Thyroid gland (tissue), 4 donors: ENCODE measurements at regions not wholly inside any gene's neighbourhood (a gene's known extent, or its start where the extent isn't known, plus 50 kb on each side); places are given as distances from the start of the nearest gene placed in this dataset.

Source experiments
- DNase-seq, 2 donors: peaks; one replicate each; pipeline ENCODE4 v3.0.0-alpha.2; 2019
- H3K27ac ChIP-seq, 3 donors: fragments of 200-600 bp; sonication (generic); 1 replicate in 2 of 3; 2 replicates in 1 of 3; pipeline ENCODE4 v1.5.1; 2016 to 2019; ENCODE audit warnings: mild to moderate bottlenecking in 1 of 3, moderate library complexity in 1 of 3
- H3K27me3 ChIP-seq: fragments of 200-600 bp; sonication (generic); one replicate; pipeline ENCODE4 v1.5.1; 2019
- H3K36me3 ChIP-seq, 2 donors: fragments of 200-600 bp; sonication (generic); one replicate each; pipeline ENCODE4 v1.5.1; 2016 to 2019
- H3K4me1 ChIP-seq, 2 donors: fragments of 200-600 bp; sonication (generic); one replicate each; pipeline ENCODE4 v1.5.1; 2017 to 2019
- H3K4me3 ChIP-seq, 3 donors: fragments of 200-600 bp; sonication (generic); replicated peaks in 1 of 3; 1 replicate in 2 of 3; 2 replicates in 1 of 3; pipeline ENCODE4 v1.5.1; 2016; ENCODE audit warnings: mild to moderate bottlenecking in 1 of 3
- H3K9me3 ChIP-seq: fragments of 200-600 bp; sonication (generic); one replicate; pipeline ENCODE4 v1.5.1; 2017
- CTCF ChIP-seq, 6 experiments: fragments of 200-600 bp in 3 of 6; fragments of 450-650 bp in 3 of 6; sonication (generic) in 3 of 6; IDR thresholded peaks; one replicate each; pipeline ENCODE4 v1.5.1; 2016 to 2019; ENCODE audit warnings: antibody characterized with exemption in 6 of 6, mild to moderate bottlenecking in 2 of 6, inconsistent platforms in 1 of 6, moderate library complexity in 1 of 6
- POLR2A ChIP-seq, 2 donors: fragments of 450-650 bp; IDR thresholded peaks; one replicate each; pipeline ENCODE4 v1.6.1; 2017; ENCODE audit warnings: antibody characterized with exemption in 2 of 2, mild to moderate bottlenecking in 2 of 2, moderate library complexity in 1 of 2
- WGBS, 2 donors: methylation state at CpG; one replicate each; pipeline ENCODE4 v1.1.5; 2017; 5-methylcytosine and 5-hydroxymethylcytosine counted together
- intact Hi-C: fragments of 100-400 bp; cut with DNase I; formaldehyde crosslinking; loops from one replicate; pipeline ENCODE4 v1.15.1; 2023

- no peak overlapping the region for H3K4me3 ChIP-seq
- H3K9me3 ChIP-seq: no peaks in the 10 kb centered on the region
- 90 to 98% methylated on average over 3 of the region's 3 CpGs for WGBS, 2 donors
- no peak for DNase-seq
- TF ChIP-seq CTCF (IDR thresholded peaks at IDR 0.05) (no peak), POLR2A (IDR thresholded peaks at IDR 0.05) (no peak)
- no peaks in the 10 kb centered on the region for H3K27me3 ChIP-seq
- no peak overlapping the region for H3K27ac ChIP-seq
- peaks cover 4 to 24% of the 10 kb centered on the region in 2 donors for H3K4me1 ChIP-seq
- intact Hi-C loops: loop anchor here (10.0 kb wide), 1 partner anchor 247 kb away; no protein-coding TSS in a partner anchor
- no peaks in the 10 kb centered on the region for H3K36me3 ChIP-seq
Observed at GRCh38 chr11:19567996-19568395, 144.6 kb upstream of the NAV2 start.

GRCh38 chr11:19566583-19567379 is 145.9 kb upstream of the NAV2 start:
- intact Hi-C loops: loop anchor here (10.0 kb wide), 1 partner anchor 248 kb away; no protein-coding TSS in a partner anchor
- 89 to 92% methylated on average over 5 of the region's 5 CpGs for WGBS, 2 donors

GRCh38 chr11:19565639-19566038 is 147.0 kb upstream of the NAV2 start:
- no peaks in the 10 kb centered on the region for H3K9me3 ChIP-seq
- H3K36me3 ChIP-seq: no peaks in the 10 kb centered on the region
- intact Hi-C loops: loop anchor here (10.0 kb wide), 1 partner anchor 249 kb away; no protein-coding TSS in a partner anchor
- no peak for DNase-seq
- no peak overlapping the region for H3K4me3 ChIP-seq
- TF ChIP-seq POLR2A (IDR thresholded peaks at IDR 0.05) (no peak), CTCF (IDR thresholded peaks at IDR 0.05) (no peak)
- H3K4me1 ChIP-seq: peaks cover 0 to 18% of the 10 kb centered on the region in 2 donors
- WGBS, 2 donors: 96 to 98% methylated on average over 7 of the region's 7 CpGs
- H3K27ac ChIP-seq: peak overlapping the region in 1 of 3 donors; percentile 93
- H3K27me3 ChIP-seq: no peaks in the 10 kb centered on the region

More at GRCh38 chr11:19566583-19567379, 145.9 kb upstream of the NAV2 start:
- peak overlapping the region in 1 of 3 donors; percentile 0 for H3K27ac ChIP-seq
- H3K4me1 ChIP-seq: peaks cover 0 to 18% of the 10 kb centered on the region in 2 donors
- H3K9me3 ChIP-seq: no peaks in the 10 kb centered on the region
- H3K4me3 ChIP-seq: no peak overlapping the region
- no peak for DNase-seq
- TF ChIP-seq POLR2A (IDR thresholded peaks at IDR 0.05): no peak
- no peaks in the 10 kb centered on the region for H3K36me3 ChIP-seq
- no peaks in the 10 kb centered on the region for H3K27me3 ChIP-seq

GRCh38 chr11:19562156-19562555 is 150.5 kb upstream of the NAV2 start:
- H3K4me3 ChIP-seq: no peak overlapping the region
- no peaks in the 10 kb centered on the region for H3K27me3 ChIP-seq
- intact Hi-C loops: loop anchor here (2.0 to 10.0 kb wide), 3 partner anchors 181 to 340 kb away; no protein-coding TSS in a partner anchor
- H3K36me3 ChIP-seq: no peaks in the 10 kb centered on the region
- no peak for DNase-seq
- no peak overlapping the region for H3K27ac ChIP-seq
- WGBS, 2 donors: 95 to 100% methylated on average over 4 of the region's 4 CpGs
- TF ChIP-seq POLR2A (IDR thresholded peaks at IDR 0.05) (no peak), CTCF (IDR thresholded peaks at IDR 0.05) (no peak)
- H3K9me3 ChIP-seq: no peaks in the 10 kb centered on the region
- peaks cover 8 to 30% of the 10 kb centered on the region in 2 donors for H3K4me1 ChIP-seq

GRCh38 chr11:19561011-19561410 is 151.6 kb upstream of the NAV2 start:
- no peak for TF ChIP-seq POLR2A (IDR thresholded peaks at IDR 0.05)
- no peak for TF ChIP-seq CTCF (IDR thresholded peaks at IDR 0.05)
- H3K9me3 ChIP-seq: no peaks in the 10 kb centered on the region
- no peak for DNase-seq
- 87 to 91% methylated on average over 8 of the region's 8 CpGs for WGBS, 2 donors
- H3K4me1 ChIP-seq: peaks cover 8 to 30% of the 10 kb centered on the region in 2 donors
- H3K36me3 ChIP-seq: no peaks in the 10 kb centered on the region
- no peaks in the 10 kb centered on the region for H3K27me3 ChIP-seq
- no peak overlapping the region for H3K4me3 ChIP-seq
- no peak overlapping the region for H3K27ac ChIP-seq
- intact Hi-C loops: loop anchor here (5.0 to 10.0 kb wide), 2 partner anchors 254 to 341 kb away; no protein-coding TSS in a partner anchor
